ENCODE measurements at regions not wholly inside any gene's neighbourhood (a gene's known extent, or its start where the extent isn't known, plus 50 kb on each side); places are given as distances from the start of the nearest gene placed in this dataset.
A peak's percentile ranks its signal among the peaks of the same experiment; 100 is the strongest.
"Not testable (repeated sequence)": the region's sequence is repeated elsewhere in the genome, so short reads cannot be mapped to it uniquely, and the experiment has no call there.

- ChIA-PET CTCF (no interaction called here), POLR2A (no interaction called here)
- H3K27me3 ChIP-seq (ENCODE audit: control insufficient read depth, insufficient read depth, low read length): no peaks in the 10 kb centered on the region
- H3K4me3 ChIP-seq (ENCODE audit: low read depth, low read length): no peak overlapping the region
- TF ChIP-seq CTCF (IDR thresholded peaks at IDR 0.05; ENCODE audit: insufficient read depth, low read depth, low read length): no peak
- H3K36me3 ChIP-seq (ENCODE audit: control insufficient read depth, insufficient read depth, low read length): no peaks in the 10 kb centered on the region
- DNase-seq (ENCODE audit: low read depth): no peak
Observed at GRCh38 chr5:158494541-158494940, 605.2 kb downstream of the EBF1 start.

- POLR2A ChIA-PET: not testable (repeated sequence)
Observed at GRCh38 chr5:158494044-158494443, 605.7 kb downstream of the EBF1 start.

GRCh38 chr5:158492841-158493242 is 606.9 kb downstream of the EBF1 start:
- H3K4me3 ChIP-seq (ENCODE audit: low read depth, low read length): no peak overlapping the region
- no peak for TF ChIP-seq CTCF (IDR thresholded peaks at IDR 0.05; ENCODE audit: insufficient read depth, low read depth, low read length)
- H3K27me3 ChIP-seq (ENCODE audit: control insufficient read depth, insufficient read depth, low read length): no peaks in the 10 kb centered on the region
- DNase-seq (ENCODE audit: low read depth): peak; percentile 79
- H3K36me3 ChIP-seq (ENCODE audit: control insufficient read depth, insufficient read depth, low read length): no peaks in the 10 kb centered on the region
- ChIA-PET POLR2A (interaction anchor here (0.6 kb wide), 1 partner anchor 15 kb away, joined by 3 read pairs; no protein-coding TSS in a partner anchor), CTCF (interaction anchor here (0.8 to 1.2 kb wide), 3 partner anchors 10 to 317 kb away, joined by 3 to 4 read pairs (median 3); no protein-coding TSS in a partner anchor)

More at GRCh38 chr5:158494044-158494443, 605.7 kb downstream of the EBF1 start:
- H3K4me3 ChIP-seq (ENCODE audit: low read depth, low read length); CTCF ChIA-PET; H3K27me3 ChIP-seq (ENCODE audit: control insufficient read depth, insufficient read depth, low read length); H3K36me3 ChIP-seq (ENCODE audit: control insufficient read depth, insufficient read depth, low read length); DNase-seq (ENCODE audit: low read depth): not testable (repeated sequence)

GRCh38 chr5:158492136-158492535 is 607.6 kb downstream of the EBF1 start:
- TF ChIP-seq CTCF (IDR thresholded peaks at IDR 0.05; ENCODE audit: insufficient read depth, low read depth, low read length): no peak
- H3K4me3 ChIP-seq (ENCODE audit: low read depth, low read length): no peak overlapping the region
- H3K27me3 ChIP-seq (ENCODE audit: control insufficient read depth, insufficient read depth, low read length): no peaks in the 10 kb centered on the region
- H3K36me3 ChIP-seq (ENCODE audit: control insufficient read depth, insufficient read depth, low read length): no peaks in the 10 kb centered on the region
- ChIA-PET POLR2A (no interaction called here), CTCF (interaction anchor here (0.8 to 1.2 kb wide), 3 partner anchors 9 to 316 kb away, joined by 3 to 4 read pairs (median 3); no protein-coding TSS in a partner anchor)
- no peak for DNase-seq (ENCODE audit: low read depth)

GRCh38 chr5:158487664-158488063 is 612.1 kb downstream of the EBF1 start:
- Histone ChIP-seq H3K27me3 (ENCODE audit: control insufficient read depth, insufficient read depth, low read length) (no peaks in the 10 kb centered on the region), H3K4me3 (ENCODE audit: low read depth, low read length) (no peak overlapping the region), H3K36me3 (ENCODE audit: control insufficient read depth, insufficient read depth, low read length) (no peaks in the 10 kb centered on the region)
- ChIA-PET CTCF (interaction anchor here (0.8 to 1.3 kb wide), 3 partner anchors 32 to 619 kb away, joined by 3 read pairs; no protein-coding TSS in a partner anchor), POLR2A (no interaction called here)
- TF ChIP-seq CTCF (IDR thresholded peaks at IDR 0.05; ENCODE audit: insufficient read depth, low read depth, low read length): no peak
- DNase-seq (ENCODE audit: low read depth): no peak

GRCh38 chr5:158487156-158487555 is 612.6 kb downstream of the EBF1 start:
- no peak for TF ChIP-seq CTCF (IDR thresholded peaks at IDR 0.05; ENCODE audit: insufficient read depth, low read depth, low read length)
- no peak overlapping the region for H3K4me3 ChIP-seq (ENCODE audit: low read depth, low read length)
- H3K36me3 ChIP-seq (ENCODE audit: control insufficient read depth, insufficient read depth, low read length): no peaks in the 10 kb centered on the region
- no peaks in the 10 kb centered on the region for H3K27me3 ChIP-seq (ENCODE audit: control insufficient read depth, insufficient read depth, low read length)
- ChIA-PET CTCF (interaction anchor here (1.3 to 1.5 kb wide), 2 partner anchors 33 to 208 kb away, joined by 3 read pairs; no protein-coding TSS in a partner anchor), POLR2A (no interaction called here)
- DNase-seq (ENCODE audit: low read depth): no peak
